Fibroblast of skin of left quadriceps (primary cell): ENCODE measurements at regions not wholly inside any gene's neighbourhood (a gene's known extent, or its start where the extent isn't known, plus 50 kb on each side); places are given as distances from the start of the nearest gene placed in this dataset.
"Not testable (repeated sequence)": the region's sequence is repeated elsewhere in the genome, so short reads cannot be mapped to it uniquely, and the experiment has no call there.

Source experiments
- DNase-seq, 2 experiments: peaks; one replicate each; pipeline ENCODE4 v3.0.0-alpha.2; 2013; ENCODE audit warnings: low read depth in 2 of 2

- DNase-seq: no peak
These were observed 139.5 kb upstream of the CADM1 start for GRCh38 chr11:115643549-115644270.

DNA sequence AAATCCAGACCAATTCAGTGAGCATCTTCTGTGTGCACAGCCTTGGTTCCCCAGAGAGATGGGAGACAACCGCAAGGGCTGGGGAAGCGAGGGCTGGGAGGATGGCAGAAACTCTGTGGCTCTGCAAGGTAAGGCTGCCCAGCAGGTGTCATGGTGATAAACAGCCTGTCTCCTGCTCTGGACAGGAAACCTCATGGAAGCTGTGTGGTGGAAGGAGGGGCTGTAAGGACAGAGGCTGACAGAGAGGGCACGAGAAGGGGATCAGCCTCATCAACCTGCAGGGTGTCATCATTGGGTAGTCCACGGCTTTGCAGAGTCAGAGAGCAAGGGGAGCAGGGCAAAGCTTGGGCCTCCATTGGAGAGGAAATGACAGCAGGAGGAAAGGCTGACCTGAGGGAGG, 138.4 kb upstream of the CADM1 start:
- no peak for DNase-seq

DNA sequence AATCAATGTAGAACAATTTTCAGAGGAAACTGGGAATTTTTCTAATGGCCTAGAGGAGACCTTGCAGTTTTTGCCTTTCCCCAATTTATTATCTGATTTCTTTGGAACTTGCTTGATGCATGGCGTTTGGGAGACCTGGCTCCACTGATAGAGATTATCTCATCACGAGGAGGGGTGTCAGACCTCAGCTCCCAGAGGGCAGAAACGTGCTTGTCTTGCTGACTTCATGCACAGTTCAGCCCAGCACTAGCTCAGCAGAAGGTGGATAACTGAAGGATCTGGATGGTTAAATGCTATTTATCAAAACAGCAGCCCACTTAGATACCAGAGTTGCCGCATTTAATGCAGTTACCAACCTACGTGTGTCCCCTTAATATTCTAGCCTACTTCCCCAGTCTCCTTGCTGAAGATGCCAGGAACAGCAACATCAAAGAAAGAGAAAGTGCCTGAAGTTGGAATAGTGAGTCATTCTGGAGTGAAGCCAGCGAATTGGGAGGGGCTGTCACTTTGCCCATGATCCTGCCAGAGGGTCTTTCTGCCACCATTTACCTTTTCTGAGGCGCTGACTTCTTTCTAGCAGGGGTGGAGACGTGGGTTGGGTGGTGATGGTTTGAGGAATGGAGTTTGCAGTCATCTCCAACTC, 133.5 kb upstream of the CADM1 start:
- no peak for DNase-seq

GRCh38 chr11:115636753-115637527, 132.7 kb upstream of the CADM1 start:
- DNase-seq: no peak

- not testable (repeated sequence) for DNase-seq
These were observed 129.8 kb upstream of the CADM1 start for GRCh38 chr11:115633977-115634376.

GRCh38 chr11:115632061-115632460, 127.8 kb upstream of the CADM1 start:
- DNase-seq: no peak

- no peak for DNase-seq
These were observed 127.4 kb upstream of the CADM1 start for GRCh38 chr11:115631609-115632008.

DNA sequence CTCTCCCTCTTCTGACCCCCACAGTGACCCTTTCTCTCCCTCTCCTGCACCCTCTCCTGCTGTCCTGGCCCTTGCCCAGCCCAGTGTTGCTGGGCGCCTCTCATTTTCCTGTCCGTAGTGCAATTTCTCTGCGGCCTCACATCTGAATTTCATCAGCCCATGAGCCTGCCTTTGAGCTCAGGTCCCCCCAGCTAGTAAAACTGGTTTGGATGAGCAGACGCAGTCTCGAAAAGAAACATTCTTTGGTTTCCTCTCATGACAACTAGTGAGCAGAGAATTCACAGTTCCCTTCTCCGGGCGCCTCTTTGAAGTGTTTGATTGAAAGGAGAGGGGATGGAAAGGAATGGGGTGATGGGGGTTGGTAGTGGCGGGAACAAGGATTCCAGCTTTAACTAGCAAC, 126.0 kb upstream of the CADM1 start:
- DNase-seq: no peak

- DNase-seq: no peak
These were observed 125.3 kb upstream of the CADM1 start for GRCh38 chr11:115629456-115630015.

- no peak for DNase-seq
These were observed 123.6 kb upstream of the CADM1 start for GRCh38 chr11:115627666-115628460.

DNA sequence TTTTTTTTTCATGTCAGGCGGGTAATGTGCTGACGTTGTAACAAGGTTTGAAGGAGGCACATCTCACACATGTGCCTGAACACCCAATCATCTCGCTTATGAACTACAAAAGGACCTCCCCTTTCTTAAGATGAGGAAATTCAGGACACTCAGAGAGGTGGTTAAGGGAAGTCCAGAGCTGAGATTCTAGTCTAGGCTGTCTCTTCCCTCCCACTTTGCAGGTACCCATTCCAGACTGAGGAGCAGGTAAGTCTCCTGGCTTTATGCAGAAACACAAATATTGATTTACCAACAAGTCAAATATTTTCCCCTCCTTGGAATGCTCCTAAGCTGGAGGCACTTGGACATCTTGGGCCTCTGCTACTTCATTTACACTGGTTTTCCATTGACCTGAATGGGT, 122.9 kb upstream of the CADM1 start:
- DNase-seq: no peak

DNA sequence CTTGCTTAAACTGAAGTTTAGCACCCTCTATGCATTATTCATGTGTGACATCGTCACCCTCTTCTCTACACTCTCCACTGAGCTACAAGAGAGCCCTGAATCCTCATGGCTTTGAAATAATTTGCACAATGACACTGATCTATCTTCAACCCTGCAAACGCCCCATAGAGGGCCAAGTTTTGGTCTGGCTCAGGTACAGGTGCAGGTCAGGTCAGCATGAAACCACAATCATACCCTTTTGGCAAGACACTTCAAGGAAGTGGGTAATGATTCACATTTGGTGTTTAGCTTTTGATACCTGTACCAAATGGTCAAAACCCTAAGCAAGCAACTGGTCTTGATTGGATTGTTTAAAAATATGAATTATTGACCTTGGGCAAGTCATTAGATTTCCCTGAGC, 122.2 kb upstream of the CADM1 start:
- no peak for DNase-seq

DNA sequence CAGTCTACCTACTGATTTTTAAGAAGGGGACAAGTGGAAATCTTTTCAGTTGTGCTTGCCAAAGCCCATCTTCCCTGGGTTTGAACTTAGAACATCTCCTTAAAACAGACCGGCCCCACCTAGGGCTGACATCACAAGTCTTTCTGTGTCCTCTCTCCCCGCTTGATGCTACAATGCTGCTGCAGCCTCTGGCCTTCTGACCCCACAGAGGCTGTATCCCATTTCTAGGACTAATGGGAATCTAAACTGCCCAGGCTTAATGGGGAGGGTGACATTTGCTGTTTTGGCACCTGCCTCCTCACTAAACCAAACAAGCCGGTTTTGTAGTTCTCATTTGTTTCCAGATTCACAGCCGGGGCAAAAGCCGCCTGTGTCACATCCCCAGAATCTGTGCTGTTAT, 121.3 kb upstream of the CADM1 start:
- DNase-seq: no peak

DNA sequence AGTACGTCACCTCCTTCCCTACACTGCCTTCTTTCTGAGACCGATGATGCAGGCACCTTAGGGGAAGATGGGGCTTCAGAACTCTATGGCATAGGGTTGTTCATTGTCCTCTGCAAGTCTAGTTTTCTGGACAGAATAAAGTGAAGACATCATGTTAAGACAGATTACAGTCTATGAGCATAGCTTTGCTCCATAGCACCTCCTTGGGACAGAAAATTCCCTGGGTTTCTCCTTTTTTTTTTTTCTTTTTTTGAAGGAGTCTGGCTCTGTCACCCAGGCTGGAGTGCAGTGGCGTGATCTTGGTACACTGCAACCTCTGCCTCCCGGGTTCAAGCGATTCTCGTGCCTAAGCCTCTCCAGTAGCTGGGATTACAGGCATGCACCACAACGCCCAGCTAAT, 119.8 kb upstream of the CADM1 start:
- no peak for DNase-seq

DNA sequence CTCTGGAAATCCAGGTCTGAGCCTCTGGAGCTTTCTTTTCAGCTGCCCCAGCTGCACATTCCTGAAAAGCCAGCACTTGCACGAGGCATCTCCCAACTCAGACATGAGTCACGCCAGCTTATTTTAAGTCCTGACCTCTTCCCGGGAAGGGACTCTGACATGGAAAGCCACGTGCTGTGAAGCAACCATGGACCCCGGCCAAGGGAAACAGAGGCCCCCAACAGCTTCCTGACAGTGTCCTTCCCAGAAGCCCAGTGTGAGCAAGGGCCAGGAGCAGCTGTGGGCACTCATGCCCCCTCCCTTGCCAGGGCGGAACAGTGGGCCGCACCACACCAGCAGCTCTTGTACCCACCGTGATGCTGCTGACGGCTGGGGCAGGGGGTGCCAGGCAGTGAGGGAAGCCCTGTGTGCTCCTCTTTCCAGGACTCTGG, 118.8 kb upstream of the CADM1 start:
- peak; percentile 94 to 95 for DNase-seq

GRCh38 chr11:115618428-115618827, 114.2 kb upstream of the CADM1 start:
- no peak for DNase-seq

GRCh38 chr11:115617767-115618166, 113.6 kb upstream of the CADM1 start:
- DNase-seq: no peak

- peak; percentile 84 to 89 for DNase-seq
These were observed 112.8 kb upstream of the CADM1 start for GRCh38 chr11:115616971-115617370.

GRCh38 chr11:115613986-115614632, 109.9 kb upstream of the CADM1 start:
- peak in 1 of 2 experiments; percentile 35 for DNase-seq

GRCh38 chr11:115613004-115613403, 108.8 kb upstream of the CADM1 start:
- no peak for DNase-seq
